GM13977 (cell line): ENCODE measurements at regions not wholly inside any gene's neighbourhood (a gene's known extent, or its start where the extent isn't known, plus 50 kb on each side); places are given as distances from the start of the nearest gene placed in this dataset.

ENCODE experiments used
- DNase-seq: peaks from one replicate; pipeline ENCODE4 v3.0.0; 2012; ENCODE audit warnings: low spot score
- CTCF ChIP-seq: IDR thresholded peaks from 2 replicates; pipeline ENCODE4 v1.5.1; 2012; ENCODE audit warnings: mild to moderate bottlenecking, control low read depth; ENCODE audit not compliant: insufficient read depth; ENCODE audit errors: extremely low read depth, missing control alignments
- in situ Hi-C: fragments of 300-500 bp; cut with MboI; formaldehyde crosslinking; loops from one replicate; pipeline ENCODE4 v1.12.0; 2022; ENCODE audit warnings: low sequenced_read_pairs, low pct_unique_long_range_greater_than_20kb, mixed read lengths, inconsistent platforms; ENCODE audit not compliant: unreplicated experiment

- no peak for TF ChIP-seq CTCF
- DNase-seq, result no peak
- in situ Hi-C loops, result no loop called here
These were observed 653.0 kb downstream of the DIPK2A start for GRCh38 chr3:144624656-144625055.

- no peak for DNase-seq
- TF ChIP-seq CTCF, result no peak
- in situ Hi-C loops, result no loop called here
These were observed 655.2 kb downstream of the DIPK2A start for GRCh38 chr3:144626835-144627234.

- TF ChIP-seq CTCF, result no peak
- in situ Hi-C loops, result no loop called here
- no peak for DNase-seq
These were observed 657.8 kb downstream of the DIPK2A start for GRCh38 chr3:144629381-144629780.

GRCh38 chr3:144636833-144637232 is 665.2 kb downstream of the DIPK2A start:
- TF ChIP-seq CTCF, result no peak
- no peak for DNase-seq
- in situ Hi-C loops, result no loop called here

GRCh38 chr3:144638009-144638408 is 666.4 kb downstream of the DIPK2A start:
- no peak for TF ChIP-seq CTCF
- in situ Hi-C loops, result no loop called here
- DNase-seq, result no peak

GRCh38 chr3:144643771-144644198 is 672.2 kb downstream of the DIPK2A start:
- in situ Hi-C loops, result no loop called here
- DNase-seq, result no peak
- TF ChIP-seq CTCF, result no peak

GRCh38 chr3:144645300-144645699 is 673.7 kb downstream of the DIPK2A start:
- no peak for DNase-seq
- no peak for TF ChIP-seq CTCF
- in situ Hi-C loops, result no loop called here
